CD4-positive, alpha-beta T cell treated with Interferon gamma for 1 hour (primary cell): ENCODE measurements at regions not wholly inside any gene's neighbourhood (a gene's known extent, or its start where the extent isn't known, plus 50 kb on each side); places are given as distances from the start of the nearest gene placed in this dataset.
"Not testable (repeated sequence)": the region's sequence is repeated elsewhere in the genome, so short reads cannot be mapped to it uniquely, and the experiment has no call there.

Experiments used
- DNase-seq: peaks from one replicate; pipeline ENCODE4 v3.0.0-alpha.2; 2020

DNA sequence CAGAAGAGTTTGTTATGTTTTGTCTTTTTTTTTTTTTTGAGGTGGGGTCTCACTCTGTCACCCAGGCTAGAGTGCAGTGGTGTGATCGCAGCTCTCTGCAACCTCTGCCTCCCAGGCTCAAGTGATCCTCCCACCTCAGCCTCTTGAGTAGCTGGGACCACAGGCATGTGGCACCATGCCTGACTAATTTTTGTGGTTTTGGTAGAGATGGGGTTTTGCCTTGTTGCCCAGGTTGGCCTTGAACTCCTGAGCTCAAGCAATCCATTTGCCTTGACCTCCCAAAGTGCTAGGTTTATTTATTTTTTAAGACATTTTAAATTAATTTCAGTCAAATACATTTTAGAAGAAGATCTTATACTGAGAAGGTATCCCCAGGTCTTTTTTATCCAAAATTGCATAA is 366.7 kb downstream of the KCNJ2 start:
- no peak for DNase-seq

DNA sequence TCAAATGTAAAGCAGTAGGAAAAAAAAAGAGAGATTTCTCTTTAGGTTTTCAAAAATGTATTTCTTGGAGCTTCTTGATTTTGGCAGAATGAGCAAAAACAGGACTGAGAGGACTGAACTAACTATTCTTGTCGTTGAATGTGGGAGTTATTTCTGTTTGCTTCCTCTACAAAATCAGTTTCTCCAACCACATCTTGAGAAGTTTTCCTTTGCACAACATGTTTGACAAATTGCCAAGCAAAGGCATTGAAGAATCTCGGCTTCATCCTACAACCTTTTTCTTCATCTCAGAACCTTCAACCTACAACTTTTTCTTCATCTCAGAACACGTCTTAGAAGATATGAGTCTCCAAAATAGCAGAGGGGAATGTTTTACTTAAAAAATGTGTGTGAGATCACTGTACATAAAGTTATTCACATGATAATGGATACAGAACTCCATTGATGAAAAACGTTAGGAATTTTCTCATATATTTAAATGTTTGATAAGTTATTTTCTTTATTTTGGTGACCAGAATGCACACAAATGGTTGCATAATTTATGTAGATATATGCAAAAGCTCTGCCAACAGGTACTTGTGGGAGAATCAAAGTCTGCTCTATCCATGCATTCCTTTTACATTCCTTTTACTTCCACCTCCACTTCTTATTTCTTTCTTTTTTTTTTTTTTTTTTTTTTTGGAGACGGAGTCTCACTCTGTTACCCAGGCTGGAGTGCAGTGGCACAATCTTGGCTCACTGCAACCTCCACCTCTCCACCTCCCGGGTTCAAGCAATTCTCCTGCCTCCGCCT is 370.0 kb downstream of the KCNJ2 start:
- no peak for DNase-seq

DNA sequence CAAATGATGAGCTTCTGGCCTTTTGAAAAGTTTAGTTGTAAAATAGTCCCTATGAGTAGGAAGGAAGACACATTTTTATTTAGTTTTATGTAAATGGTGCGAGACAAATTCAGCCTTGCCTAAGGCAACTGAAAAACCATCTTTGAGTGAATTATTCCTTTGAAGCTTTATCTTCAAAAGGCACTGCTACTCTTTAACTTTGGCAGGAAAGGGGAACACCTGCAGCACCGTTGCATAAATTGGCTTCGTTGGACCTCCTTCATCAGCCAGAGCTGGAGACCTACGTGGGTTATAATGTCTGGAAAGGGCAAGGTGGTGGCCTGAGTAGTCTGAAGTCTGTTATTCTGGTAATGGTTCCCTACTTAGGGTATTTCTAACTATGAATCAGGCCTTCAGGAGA is 373.5 kb downstream of the KCNJ2 start:
- no peak for DNase-seq

DNA sequence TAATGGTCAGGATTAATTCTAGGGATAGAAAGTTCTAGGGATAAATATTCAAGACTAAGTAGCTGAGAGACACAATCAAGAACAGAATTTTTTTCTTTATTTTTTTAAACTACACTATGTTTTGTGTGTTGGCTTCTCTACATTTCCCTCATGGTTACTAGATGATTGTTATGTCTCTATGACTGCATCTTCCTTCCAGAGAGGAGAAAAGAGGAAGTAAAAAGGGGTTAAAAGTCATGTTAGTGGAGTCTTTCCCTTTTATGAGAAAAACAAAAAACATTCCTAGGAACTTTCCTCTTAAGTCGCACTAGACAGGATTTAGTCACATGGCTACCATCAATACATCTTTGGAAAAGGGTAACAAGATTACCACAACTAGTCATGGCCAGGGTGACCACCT is 375.0 kb downstream of the KCNJ2 start:
- DNase-seq, result no peak

DNA sequence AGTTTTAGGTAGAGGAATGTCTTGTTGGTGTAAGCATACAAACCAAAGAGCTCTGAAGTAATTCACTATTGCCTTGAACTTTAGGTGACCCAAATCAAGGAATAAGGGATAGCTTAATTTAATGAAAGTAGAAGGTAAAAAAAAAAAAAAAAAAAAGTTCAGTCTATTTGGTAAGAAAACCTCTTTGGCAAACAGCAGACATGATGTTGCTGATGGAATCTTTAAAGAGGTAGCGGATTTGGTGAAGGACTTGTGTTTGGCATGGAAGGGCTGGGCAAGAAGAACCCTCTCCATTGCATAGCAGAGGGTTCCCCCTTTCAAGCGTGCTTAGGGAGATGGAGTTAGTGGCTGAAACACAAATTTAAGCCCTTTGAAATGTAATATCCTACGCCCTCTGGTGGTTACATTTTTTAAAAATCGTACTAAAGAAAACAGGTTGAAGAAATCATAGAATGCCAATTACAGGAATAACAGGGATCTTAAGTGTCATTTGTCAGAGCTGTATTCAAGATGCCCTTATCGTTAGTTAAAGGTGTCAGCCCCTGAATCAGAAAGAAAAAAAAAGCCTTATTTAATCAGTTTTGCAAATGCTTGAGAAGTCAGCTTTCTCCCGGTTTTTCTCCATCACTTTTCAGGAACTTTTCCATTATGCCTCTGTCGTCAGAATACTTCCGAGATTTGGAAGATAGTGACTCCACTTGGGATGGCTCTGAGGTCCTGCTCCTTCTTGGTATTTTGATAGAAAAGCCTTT is 383.1 kb downstream of the KCNJ2 start:
- no peak for DNase-seq

DNA sequence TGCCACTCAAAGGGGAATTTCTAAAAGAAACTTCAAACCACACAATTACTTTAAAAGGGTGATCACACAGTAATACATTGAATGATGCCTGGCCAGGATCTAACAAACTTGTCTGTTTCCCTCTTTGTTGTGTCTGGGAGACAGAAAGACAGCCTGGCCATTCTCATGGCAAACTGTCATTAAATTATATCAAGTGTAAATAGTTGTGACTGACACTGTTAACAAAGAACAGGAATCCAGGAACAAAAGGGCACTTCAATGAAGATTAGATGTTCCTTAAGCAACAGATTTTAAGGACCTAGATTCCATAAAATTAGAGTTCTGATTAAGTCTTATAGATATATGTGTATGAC is 383.6 kb downstream of the KCNJ2 start:
- no peak for DNase-seq

DNA sequence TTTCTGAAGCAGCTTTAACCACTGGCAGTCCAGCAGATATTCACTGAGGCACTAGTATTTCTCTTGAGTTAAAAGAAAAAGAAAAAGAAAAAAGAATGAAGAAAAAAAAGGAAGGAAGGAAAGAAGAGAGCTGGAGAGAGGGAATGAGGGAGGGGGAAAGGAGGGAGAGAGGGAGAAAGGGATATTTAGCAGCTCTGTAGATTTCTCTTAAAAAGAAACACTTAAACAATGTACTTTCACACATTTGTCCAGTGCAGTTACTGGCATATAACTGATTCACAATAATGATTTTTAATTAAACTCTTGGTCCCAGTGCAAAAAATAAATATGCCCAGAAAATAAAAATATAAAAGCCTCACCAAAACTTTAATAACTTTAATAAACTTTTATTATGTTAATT is 386.4 kb downstream of the KCNJ2 start:
- no peak for DNase-seq

DNA sequence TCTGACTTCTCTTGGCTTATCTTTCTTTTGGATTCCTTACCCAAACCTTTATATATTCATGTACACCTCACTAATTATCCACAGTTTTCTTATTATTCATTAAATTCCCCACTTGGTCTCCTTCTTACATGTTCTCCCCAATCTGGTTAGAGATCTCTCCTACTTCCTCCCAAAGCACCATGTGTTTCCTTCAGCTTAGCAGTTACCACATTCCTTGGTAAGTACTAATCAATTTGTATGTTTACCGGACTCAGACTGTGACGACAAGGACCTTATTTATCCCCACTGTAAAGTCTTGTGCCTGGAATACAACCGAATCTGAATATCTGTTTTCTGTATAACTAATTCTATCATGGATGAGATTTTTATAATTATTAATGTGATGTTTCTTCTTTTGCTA is 389.5 kb downstream of the KCNJ2 start:
- no peak for DNase-seq

DNA sequence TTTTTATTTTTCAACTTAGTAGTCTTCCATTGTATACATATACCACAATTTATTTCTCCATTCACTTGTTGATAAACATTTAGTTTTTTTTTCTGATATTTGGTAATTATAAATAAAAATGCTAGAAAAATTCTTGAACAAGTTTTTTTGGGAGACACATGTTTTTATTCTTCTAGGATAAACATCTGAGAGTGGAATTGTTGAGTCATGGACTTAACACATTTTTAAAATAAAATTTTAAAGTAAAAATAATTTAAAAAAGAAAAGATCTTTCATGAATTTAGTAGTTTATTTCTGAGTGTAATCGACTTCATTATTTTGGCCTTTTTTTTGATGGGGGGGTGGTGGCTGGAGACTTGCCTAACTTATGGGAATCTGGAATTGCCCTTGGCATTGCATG is 391.1 kb downstream of the KCNJ2 start:
- DNase-seq, result no peak

DNA sequence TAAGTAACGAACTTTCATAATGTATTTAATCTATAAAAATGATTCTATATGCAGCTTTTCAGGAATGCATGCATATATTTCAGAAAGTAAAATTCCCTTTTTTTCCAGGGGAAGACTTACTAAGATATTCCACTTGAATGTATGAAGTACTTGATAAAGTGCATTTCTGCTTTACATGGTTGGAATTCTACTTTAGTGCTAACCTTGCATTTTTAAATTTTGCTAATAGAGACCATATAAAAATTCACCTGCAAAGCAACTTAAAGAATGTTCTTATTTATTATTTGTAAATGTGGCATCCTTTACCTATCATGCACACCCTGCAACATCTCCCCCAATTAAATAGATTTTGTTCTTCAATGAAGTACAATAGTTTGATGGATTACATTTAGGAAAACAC is 392.8 kb downstream of the KCNJ2 start:
- DNase-seq, result no peak

DNA sequence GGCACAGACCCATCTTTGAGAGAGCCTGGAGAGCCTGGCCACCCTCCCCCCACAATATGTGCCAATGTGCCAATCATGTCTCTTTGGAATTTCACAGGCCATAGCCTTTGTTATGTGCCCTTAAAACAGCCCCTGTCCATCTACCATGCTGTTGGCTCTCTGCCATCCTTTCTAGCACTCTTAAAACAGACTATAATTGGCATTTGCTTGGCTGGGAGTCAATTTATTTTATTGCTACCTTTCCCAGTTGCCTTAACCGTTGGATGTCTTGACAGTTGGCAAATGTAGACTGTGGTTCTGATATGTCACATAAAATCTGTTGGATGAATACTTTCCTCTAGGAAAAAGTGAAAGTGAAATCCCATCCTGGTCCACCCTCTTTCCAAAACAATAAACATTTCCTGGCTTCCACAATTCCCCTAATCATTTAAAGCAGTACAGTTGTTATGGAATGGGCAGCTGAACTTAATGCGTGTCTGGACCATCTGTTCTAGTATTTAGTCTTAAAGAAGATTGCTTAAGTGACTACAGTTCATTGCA is 394.0 kb downstream of the KCNJ2 start:
- no peak for DNase-seq

DNA sequence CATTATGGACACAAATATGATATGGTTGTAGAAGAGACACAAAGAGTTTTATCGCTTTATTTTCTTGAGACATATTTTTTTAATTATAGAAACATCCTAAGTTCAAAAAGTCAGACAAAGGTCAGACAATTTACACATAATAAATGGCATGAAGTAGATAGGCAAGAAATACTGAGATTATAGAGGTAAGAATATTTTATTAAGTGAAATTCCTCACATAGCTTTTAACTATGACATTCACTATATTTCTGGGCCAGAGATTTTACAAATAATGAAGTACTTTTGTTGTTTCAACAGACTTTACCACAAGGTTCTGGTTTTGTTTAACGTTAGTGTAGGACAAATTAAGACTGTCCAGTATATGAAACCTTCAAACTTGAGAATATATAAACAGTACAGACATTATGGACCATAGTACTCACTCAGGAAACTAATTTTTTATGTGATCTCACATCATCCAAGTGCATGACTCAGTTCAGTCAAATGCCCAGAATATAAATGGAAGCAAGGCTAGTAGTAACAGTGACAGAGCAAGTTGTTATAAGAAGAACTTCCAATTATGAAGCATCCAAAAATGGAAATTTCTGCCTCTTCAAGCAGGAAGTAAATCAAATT is 394.8 kb downstream of the KCNJ2 start:
- no peak for DNase-seq

DNA sequence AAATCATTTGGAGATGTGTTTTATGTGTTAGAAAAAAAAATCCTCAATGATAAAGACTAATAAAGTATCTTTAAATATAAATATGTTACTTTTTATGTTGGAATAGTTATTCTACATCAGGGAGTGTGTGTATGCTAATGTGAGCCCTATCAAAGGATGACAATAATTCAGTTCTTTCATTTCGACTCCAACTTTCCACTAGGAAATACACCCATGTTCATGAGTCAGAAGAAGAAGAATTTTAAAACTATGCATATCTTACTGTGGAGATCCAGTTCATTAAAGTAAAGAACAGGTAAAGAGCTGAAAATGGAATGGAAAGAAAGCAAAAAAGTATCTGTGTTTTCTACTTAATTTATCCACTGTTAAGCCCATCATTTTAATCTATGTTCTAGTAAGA is 399.8 kb downstream of the KCNJ2 start:
- DNase-seq, result no peak

DNA sequence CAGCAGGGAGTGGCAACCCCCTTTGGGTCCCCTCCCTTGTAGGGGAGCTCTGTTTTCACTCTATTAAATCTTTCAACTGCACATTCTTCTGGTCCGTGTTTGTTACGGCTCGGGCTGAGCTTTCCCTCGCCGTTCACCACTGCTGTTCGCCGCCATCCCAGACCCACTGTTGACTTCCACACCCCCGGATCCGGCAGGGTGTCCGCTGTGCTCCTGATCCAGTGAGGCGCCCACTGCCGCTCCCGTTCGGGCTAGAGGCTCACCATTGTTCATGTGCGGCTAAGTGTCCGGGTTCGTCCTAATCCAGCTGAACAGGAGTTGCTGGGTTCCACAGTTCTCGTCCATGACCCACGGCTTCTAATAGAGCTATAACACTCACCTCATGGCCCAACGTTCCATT is 408.1 kb downstream of the KCNJ2 start:
- DNase-seq, result no peak

DNA sequence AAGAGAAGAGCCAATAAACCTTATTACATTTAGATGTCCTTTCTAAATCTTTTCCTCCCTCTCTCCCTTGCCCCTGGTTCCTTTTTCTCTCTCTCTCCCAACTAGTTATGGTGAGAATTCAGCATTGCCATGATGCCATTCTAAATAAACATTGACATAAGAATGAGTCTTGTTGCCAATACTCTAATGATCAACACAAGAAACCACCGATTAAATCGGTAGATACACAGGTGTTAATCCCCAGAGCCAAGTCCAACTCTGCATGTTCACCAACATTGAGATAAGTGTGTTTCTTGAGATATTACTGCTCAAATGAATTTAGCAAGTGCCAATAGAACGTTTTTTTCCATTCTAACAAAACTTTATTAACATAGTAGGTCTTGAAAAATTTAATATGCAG is 412.1 kb downstream of the KCNJ2 start:
- no peak for DNase-seq

DNA sequence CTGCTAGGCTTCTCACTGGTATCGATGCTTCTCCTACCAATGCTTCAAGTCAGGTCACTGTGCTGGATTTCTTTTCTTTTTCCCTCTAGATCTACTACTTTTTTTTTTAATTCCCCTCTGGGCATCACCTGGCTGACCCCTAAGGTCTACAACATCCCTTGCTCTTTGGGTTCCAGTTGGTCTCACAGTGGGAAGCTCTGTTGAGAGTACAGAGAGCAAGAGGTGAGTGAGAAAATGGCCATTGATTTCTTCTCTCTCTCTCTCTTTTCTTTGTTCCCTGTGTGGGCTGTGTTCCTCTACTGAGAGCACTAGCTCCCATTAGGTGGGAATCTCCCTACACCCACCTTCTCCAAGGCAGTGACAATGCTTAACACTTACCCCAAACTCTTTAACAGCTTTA is 413.4 kb downstream of the KCNJ2 start:
- DNase-seq, result no peak

DNA sequence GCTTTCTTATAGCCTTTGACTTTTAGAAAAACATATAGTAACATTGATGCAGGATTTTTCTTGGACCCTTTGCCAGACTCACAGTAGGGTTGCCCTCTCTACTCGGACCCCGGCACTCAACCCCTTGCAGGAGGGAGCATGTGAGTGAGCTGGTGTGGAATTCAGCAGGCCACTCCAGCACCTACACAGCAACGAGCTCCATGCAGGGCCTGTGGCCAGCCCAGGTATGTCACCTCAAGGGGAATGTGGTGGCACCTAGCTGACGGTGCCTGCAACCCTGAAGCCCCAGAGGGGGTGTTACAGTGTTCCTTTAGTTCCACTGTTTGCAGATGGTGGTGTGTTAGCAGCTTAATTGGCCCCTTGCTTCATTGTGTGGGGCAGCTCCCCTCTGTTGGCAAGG is 414.9 kb downstream of the KCNJ2 start:
- no peak for DNase-seq

DNA sequence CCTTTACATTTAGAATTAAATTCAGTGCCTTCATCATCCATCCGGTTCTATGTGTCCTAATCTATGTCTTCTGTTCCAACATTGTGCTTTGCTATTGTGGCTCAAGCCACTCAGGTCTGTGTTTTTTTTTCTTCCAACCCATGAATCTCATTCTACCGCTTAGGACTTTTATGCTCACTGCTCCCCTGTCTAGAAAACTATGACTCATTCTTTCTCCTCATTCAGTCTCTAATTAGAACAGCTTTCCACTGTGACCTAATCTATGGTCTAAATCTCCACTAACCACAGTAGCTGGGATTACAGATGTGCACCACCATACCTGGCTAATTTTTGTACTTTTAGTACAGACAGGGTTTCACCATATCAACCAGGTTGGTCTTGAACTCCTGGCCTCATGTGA is 418.7 kb downstream of the KCNJ2 start:
- no peak for DNase-seq

DNA sequence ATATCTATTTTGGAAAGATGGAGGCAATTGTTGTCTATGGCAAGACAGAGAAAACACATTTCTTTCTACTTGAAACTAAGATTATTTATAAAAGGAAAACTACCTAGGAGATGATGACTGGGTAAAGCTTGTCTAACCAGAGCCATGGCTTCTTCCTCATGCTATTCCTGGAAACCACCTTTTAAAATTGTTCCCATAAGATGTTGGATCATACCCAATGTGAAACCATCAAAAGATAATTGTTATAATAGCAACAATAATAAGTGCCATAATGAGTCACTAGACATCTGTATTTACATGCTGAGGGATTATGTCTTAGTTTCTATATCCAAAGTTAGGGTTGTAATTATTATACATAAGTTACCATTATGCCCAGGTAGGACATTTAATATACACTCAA is 428.4 kb downstream of the KCNJ2 start:
- no peak for DNase-seq

DNA sequence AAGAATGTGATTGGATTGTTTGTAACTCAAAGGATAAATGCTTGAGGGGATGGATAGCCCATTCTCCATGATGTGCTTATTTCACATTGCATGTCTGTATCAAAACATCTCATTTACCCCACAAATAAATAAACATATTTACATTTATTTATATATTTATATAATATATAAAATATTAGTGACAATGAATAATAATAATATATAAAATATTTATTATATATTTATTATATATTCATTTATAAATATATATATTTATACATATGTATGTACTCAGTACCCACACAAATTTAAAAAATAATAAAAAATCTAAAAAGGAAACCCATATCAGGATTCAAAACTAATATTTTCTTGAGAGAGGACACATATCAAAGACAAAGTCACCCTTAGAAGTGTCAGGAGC is 429.9 kb downstream of the KCNJ2 start:
- DNase-seq, result no peak

DNA sequence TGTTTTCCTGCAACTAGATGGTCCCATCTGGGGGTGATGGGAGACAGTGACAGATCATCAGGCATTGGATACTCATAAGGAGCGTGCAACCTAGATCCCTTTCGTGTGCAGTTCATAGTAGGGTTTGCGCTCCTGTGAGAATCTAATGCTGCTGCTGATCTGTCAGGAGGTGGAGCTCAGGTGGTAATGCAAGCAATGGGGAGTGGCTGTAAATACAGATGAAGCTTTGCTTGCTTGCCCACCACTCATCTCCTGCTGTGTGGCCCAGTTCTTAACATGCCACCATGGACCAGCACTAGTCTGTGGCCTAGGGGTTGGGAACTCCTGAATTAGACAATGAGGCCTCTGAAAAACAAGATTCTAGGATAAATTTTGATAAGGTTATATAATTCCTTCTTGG is 430.6 kb downstream of the KCNJ2 start:
- DNase-seq, result not testable (repeated sequence)

DNA sequence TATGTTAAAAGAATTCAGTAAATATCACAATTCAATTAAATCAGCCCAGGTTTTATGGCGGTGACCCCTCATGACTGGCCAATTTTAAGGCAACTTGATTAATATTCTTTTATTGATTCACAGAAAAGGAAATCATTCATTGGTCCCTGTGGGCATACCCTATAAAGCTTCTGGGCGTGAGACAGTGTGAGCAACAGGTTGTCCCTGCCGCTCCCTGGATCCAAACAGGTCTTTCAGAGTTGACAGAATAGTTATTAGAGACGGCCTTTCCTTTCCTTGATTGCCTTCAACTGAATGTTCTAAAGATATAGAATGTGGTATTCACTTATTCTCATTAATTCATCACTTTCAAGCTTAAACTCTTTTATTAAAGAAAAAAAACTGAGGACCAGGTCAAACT is 433.9 kb downstream of the KCNJ2 start:
- DNase-seq, result no peak

DNA sequence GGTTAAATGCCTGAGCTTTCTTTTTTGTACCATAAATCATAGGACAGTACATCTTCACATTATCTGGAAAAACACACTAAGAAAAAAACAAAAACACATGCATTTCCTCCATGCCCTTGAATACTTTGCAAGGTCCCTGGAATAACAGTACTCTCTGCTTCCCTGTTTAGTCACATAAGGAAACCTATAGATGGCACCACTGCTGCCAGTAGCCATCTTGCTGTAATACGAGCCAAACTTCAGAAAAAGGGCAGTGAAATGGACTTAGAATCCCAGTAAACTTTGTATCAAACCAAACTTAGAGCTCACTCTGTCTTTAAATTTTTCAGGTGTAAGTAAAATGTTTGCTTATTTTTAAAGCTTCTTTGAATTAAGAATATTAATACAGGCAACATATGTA is 435.5 kb downstream of the KCNJ2 start:
- no peak for DNase-seq

DNA sequence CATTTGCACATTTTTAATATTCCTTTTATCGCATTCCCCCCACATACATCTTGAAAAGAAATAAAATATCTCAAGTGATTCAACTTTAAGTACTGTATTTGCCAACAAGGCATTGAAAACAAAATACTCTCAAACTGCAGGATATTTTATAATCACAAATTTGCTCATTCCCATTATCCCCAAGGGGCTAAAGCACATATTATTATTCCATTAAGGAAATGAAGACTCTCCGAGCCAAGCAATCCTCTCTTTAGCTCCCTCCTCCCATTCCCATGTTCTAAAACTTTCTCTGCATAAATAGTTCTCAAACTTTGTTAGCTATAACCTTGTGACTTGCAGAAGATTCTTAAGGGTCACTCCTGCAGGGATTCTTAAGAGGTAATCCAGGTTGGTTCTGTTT is 436.8 kb downstream of the KCNJ2 start:
- no peak for DNase-seq
